ENCODE measurements at regions not wholly inside any gene's neighbourhood (a gene's known extent, or its start where the extent isn't known, plus 50 kb on each side); places are given as distances from the start of the nearest gene placed in this dataset.

- TF ChIP-seq CTCF (IDR thresholded peaks at IDR 0.05; ENCODE audit: low read depth, low read length) (no peak), EZH2phosphoT487 (IDR thresholded peaks at IDR 0.05; ENCODE audit: low read depth) (no peak)
These were observed 108.5 kb upstream of the GPC6 start for GRCh38 chr13:93118081-93118615.
